Rectal smooth muscle tissue (tissue), 1 donor: ENCODE measurements at regions not wholly inside any gene's neighbourhood (a gene's known extent, or its start where the extent isn't known, plus 50 kb on each side); places are given as distances from the start of the nearest gene placed in this dataset.

Experiments
- H3K27ac ChIP-seq: one replicate; pipeline ENCODE4 v1.7.0; 2013; ENCODE audit warnings: low read depth, low read length, inconsistent platforms
- H3K27me3 ChIP-seq: one replicate; pipeline ENCODE4 v1.7.0; 2013; ENCODE audit warnings: low read length; ENCODE audit not compliant: control insufficient read depth, insufficient read depth
- H3K36me3 ChIP-seq: one replicate; pipeline ENCODE4 v1.7.0; 2013; ENCODE audit warnings: low read length; ENCODE audit not compliant: control insufficient read depth, insufficient read depth
- H3K4me1 ChIP-seq: one replicate; pipeline ENCODE4 v1.7.0; 2013; ENCODE audit warnings: low read length; ENCODE audit not compliant: control insufficient read depth, insufficient read depth
- H3K4me3 ChIP-seq: one replicate; pipeline ENCODE4 v1.7.0; 2013; ENCODE audit warnings: low read length
- H3K9ac ChIP-seq: one replicate; pipeline ENCODE4 v1.7.0; 2013; ENCODE audit warnings: low read length

DNA sequence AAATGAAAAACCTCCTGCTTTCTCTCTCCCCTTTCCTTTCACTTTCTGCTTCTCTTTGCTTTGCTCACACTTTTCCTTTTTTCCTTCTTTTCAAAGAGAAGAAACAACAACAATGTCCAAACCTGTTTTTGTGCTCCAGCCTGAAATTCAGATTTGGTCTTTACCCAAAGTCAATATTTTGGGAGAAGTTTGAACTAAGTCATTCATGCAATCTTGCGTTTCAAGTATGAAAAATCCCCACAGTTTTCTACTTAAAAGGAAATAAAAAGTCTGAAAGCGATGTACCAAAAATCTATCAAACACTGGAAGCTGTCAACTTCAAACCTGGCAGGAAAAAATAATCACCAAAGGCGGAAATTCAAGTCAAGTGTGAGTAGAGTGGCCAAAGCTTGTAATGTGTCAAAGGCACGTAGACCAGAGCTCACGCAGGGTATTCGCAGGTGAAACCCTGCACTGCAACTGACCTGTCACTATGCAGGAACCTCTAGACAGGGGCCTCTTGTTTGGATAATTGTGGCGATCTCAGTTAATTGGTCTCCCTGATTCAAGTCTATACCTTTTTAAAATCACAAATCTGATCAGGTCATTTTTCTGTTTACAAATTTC is 118.8 kb upstream of the GALNT15 start:
- Histone ChIP-seq H3K4me3 (no peak overlapping the region), H3K4me1 (peaks cover 6% of the 10 kb centered on the region), H3K9ac (no peak overlapping the region), H3K27me3 (no peaks in the 10 kb centered on the region), H3K36me3 (no peaks in the 10 kb centered on the region), H3K27ac (peak overlapping the region; percentile 11)

DNA sequence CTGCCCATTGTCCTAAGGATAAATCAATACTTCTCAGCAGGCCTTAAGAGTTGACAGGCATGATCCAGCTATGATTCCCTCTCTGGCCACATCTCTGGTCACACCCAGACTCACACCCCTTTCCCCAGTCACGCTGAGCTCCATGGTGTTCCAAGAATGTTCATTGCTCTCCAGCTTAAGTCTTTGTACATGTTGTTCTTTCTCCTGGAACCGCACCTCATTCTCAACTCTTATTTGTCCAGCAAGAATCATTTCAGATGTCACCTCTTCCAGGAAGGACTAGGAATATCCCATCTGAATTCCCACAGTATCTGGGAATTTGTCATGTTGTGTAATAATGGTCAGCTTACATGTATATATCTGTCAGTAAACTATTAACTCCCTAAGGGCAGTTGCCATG is 118.3 kb upstream of the GALNT15 start:
- H3K27me3 ChIP-seq: no peaks in the 10 kb centered on the region
- no peaks in the 10 kb centered on the region for H3K36me3 ChIP-seq
- no peak overlapping the region for H3K4me3 ChIP-seq
- no peak overlapping the region for H3K27ac ChIP-seq
- H3K9ac ChIP-seq: no peak overlapping the region
- peaks cover 6% of the 10 kb centered on the region for H3K4me1 ChIP-seq

DNA sequence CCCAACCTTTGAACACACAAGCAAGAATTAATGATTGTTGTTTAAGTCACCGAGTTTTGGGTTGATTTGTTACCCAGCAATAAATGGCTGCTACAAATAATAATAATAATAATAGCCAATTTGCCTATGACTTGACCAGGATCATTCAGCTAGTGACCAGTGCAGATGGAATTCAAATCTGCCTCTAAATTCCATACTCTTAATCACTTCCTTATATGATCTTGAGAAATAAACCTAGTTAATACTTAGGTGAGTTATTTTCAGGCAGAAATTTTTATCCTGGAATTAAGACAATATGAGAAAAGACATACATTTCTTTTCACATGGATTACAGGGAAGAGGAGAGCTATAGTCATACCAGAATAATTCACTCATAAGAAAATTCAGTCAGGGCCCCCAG is 116.0 kb upstream of the GALNT15 start:
- H3K27me3 ChIP-seq: no peaks in the 10 kb centered on the region
- no peak overlapping the region for H3K27ac ChIP-seq
- H3K4me1 ChIP-seq: peaks cover 6% of the 10 kb centered on the region
- no peak overlapping the region for H3K9ac ChIP-seq
- no peaks in the 10 kb centered on the region for H3K36me3 ChIP-seq
- no peak overlapping the region for H3K4me3 ChIP-seq

DNA sequence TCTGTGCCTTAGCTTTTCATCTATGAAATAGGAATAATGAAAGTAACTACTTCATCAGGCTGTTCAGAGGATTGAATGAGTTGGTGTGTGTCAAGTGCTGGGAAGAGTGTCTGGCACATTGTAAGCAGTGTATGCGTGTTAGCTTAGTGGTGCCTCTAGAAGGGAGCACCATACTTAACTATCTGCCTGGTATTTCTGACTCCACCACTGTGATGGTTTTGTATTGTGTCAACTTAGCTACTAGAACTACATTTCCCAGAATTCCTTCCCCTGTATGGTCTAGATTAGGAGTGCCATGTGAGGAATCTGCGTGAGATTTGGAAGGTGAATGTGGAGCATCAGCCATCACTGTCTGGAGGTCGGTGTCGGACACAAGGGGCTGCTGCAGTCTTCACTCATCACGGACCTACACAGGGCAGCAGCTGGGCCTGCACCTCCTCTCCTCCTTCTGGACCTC is 115.4 kb upstream of the GALNT15 start:
- Histone ChIP-seq H3K27me3 (no peaks in the 10 kb centered on the region), H3K4me3 (no peak overlapping the region), H3K36me3 (no peaks in the 10 kb centered on the region), H3K27ac (no peak overlapping the region), H3K9ac (no peak overlapping the region), H3K4me1 (peaks cover 6% of the 10 kb centered on the region)

DNA sequence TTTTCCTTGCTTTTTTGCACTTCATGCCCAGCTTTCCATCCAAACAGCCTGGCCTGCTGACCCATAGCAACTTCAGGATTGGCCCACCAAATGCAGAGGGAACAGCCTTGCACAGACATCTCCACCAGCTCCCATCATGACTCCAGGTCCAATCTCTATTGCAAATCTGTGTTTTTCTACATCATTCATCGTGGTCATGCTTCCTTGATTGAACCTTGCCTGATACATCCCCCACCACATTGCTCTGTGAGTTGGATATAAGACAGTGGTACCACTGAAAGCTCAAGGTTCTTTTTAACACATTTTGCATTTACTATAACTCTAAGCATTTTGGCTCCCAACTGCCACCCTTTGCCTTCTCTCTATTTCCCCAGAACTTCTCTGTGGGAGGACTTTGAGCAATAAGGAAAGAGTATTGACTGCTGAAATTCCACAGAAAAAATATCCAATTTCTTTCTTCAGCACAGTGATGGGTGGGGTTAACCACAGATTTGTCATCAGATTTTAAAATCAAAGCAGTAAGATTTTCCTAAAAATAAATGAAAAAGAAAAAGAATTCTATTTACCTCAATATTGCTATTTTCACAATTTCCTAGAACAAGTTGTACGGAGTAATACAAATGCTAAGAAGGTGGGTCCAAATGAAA is 114.6 kb upstream of the GALNT15 start:
- Histone ChIP-seq H3K4me1 (peaks cover 7% of the 10 kb centered on the region), H3K4me3 (no peak overlapping the region), H3K27me3 (no peaks in the 10 kb centered on the region), H3K36me3 (no peaks in the 10 kb centered on the region), H3K27ac (peak overlapping the region; percentile 72), H3K9ac (no peak overlapping the region)

DNA sequence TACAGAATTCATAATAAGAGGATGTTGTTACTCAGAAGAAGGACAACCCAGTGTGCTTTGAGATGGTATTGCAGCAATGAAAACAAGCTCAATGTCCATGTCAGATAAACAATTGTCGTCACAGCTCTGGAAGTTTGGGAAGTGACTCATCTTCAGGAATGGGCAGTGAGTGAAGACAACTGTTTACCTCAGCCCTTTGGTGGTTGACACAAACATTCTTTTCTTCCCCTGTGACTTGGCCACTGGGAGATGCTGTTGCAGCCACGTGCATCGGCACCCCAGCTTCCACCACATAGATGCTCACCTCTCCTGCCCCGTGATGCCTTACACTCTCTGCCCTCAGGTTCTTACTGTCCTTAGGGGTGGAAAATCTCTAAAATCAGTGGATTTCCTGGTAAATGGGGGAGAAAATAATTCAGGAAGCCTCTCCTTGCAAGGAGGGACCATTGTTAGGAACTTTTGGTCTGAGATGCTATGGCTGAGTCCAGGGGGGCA is 114.1 kb upstream of the GALNT15 start:
- Histone ChIP-seq H3K36me3 (no peaks in the 10 kb centered on the region), H3K4me3 (no peak overlapping the region), H3K4me1 (peaks cover 11% of the 10 kb centered on the region), H3K9ac (no peak overlapping the region), H3K27me3 (no peaks in the 10 kb centered on the region), H3K27ac (peak overlapping the region; percentile 67)

DNA sequence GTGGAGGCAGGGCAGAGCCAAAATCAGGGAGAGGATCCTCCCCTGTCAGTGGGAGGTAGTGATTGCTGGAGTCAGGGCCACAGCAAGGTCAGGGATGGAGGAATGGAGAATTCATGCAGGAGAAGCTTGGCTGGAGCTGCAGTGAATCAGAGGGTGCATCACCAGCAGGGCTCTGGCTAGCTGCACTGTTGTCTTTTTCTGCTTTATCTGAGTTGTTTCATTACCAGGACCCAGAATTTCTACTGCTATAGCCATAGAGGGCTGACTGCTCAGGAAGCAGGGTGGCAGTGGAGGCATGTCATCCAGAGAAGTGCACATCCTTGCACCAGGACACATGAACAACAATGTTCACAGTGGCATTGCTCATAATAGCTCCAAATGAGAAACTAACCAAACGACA is 113.5 kb upstream of the GALNT15 start:
- peaks cover 11% of the 10 kb centered on the region for H3K4me1 ChIP-seq
- no peaks in the 10 kb centered on the region for H3K27me3 ChIP-seq
- no peak overlapping the region for H3K4me3 ChIP-seq
- H3K27ac ChIP-seq: no peak overlapping the region
- H3K9ac ChIP-seq: no peak overlapping the region
- no peaks in the 10 kb centered on the region for H3K36me3 ChIP-seq

DNA sequence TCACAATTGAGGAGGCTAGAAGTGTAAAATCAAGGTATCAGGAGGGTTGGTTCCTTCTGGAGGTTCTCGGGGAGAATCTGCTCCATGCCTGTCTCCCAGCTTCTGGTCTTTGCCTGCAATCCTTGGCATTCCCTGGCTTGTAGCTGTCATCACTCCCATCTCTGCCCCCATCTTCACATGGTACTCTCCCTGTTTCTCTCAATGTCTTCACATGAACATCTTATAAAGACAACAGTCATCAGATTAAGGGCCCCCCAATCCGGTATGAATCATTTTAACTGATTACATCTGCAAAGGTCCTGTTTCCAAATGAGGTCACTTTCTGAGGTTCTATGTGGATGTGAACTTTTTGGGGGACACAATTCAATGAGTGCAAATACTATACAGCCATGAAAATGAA is 113.0 kb upstream of the GALNT15 start:
- no peak overlapping the region for H3K9ac ChIP-seq
- no peak overlapping the region for H3K27ac ChIP-seq
- H3K4me1 ChIP-seq: peaks cover 11% of the 10 kb centered on the region
- no peaks in the 10 kb centered on the region for H3K27me3 ChIP-seq
- H3K36me3 ChIP-seq: no peaks in the 10 kb centered on the region
- no peak overlapping the region for H3K4me3 ChIP-seq

DNA sequence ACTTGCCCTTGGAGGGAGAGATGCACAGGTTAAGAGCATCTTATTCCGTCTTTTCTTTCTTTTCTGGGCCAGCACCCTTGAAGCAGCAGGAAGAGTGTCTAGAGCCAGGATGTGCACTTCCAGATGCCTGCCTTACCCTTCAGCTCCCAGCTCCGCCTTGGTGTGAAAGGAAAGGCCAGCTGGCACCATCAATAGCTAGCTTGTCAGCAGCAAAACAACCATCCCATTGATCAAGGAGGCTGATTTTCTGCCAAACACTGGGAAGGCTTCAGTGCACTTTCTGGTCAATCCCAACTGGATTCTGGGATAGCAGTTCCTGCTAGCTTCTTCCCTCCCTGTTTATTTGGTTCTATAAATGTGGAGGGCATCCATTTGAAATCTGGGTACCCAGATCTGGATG is 110.9 kb upstream of the GALNT15 start:
- H3K27ac ChIP-seq: peak overlapping the region; percentile 39
- H3K4me1 ChIP-seq: peaks cover 11% of the 10 kb centered on the region

DNA sequence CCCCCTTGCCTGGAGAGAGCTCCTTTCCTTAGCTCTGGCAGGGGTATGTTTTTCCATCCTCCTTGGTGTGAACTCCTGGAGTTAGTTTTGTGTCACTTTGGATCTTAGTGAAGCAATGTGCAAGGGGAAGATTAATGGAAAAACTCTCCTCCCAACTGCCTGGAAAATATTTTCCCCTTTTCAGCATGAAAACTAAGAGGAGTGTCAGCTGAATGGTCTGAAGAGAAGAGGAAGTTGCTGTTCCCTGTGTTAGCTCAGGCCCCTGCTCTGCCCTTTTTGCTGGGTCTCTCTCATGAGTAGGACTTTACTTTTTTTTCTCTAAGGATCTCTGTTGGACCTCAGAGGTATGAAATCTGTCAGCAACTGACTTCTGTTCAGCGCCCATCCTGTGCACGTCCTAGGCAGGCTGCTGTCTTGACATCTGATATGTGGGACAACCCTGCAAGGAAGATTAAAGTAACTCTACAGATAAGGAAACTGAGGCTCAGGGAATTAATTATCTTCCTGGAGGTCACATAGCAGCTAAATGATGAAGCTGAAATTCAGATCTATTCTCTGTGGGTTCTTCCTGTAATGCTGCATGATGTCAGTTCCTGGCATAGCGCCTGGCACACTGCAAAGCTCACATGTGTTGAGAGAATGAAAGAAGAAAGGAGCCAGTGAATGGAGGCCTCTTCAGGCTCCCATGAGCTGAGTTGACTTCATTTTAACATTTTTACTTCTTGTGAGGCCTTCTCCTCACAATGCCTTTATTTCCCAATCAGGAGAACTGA is 109.7 kb upstream of the GALNT15 start:
- Histone ChIP-seq H3K4me1 (peaks cover 16% of the 10 kb centered on the region), H3K27me3 (no peaks in the 10 kb centered on the region), H3K4me3 (no peak overlapping the region), H3K27ac (peak overlapping the region; percentile 64), H3K36me3 (no peaks in the 10 kb centered on the region), H3K9ac (no peak overlapping the region)

More for the DNA sequence above, 110.9 kb upstream of the GALNT15 start:
- H3K27me3 ChIP-seq: no peaks in the 10 kb centered on the region
- no peak overlapping the region for H3K4me3 ChIP-seq
- H3K9ac ChIP-seq: no peak overlapping the region
- H3K36me3 ChIP-seq: no peaks in the 10 kb centered on the region

DNA sequence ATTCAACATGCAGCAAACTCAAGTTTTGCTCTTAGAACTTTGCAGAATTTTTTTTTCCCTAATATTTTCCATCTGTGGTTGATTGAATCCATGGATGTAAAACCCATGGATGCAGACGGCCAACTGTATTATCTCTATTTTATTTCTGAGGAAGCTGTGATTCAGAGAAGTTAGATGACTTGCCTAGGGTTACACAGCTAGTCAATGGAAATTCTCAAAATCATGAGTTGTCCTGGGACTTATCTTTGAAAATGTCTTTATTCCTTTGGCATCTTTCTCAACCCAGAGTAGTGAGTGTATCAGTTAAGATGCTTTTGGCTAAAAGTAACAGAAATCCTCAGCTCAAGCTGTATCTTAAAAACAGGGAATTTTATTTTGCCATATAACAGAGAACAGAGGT is 107.9 kb upstream of the GALNT15 start:
- no peak overlapping the region for H3K4me3 ChIP-seq
- no peaks in the 10 kb centered on the region for H3K36me3 ChIP-seq
- H3K27ac ChIP-seq: no peak overlapping the region
- no peak overlapping the region for H3K9ac ChIP-seq
- H3K4me1 ChIP-seq: peaks cover 10% of the 10 kb centered on the region
- H3K27me3 ChIP-seq: no peaks in the 10 kb centered on the region

DNA sequence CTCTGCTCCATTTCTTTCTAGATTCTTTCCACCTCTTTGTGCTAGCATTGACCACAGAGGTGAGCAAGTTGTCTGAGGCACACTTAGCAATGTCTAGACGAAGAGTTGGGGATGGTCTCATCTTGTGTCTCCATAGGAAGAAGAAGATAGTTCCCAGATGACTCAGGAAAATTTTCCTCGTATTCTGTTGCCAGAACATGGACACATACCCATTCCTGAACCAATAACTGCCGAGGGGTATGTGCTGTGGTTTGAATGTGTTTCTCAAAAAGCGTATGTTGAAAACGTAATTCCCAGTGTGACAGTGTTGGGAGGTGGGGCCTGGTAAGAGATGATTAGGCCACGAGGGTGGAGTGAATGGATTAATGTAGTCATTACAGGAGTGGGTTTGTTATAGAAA is 107.5 kb upstream of the GALNT15 start:
- Histone ChIP-seq H3K27me3 (no peaks in the 10 kb centered on the region), H3K9ac (no peak overlapping the region), H3K27ac (no peak overlapping the region), H3K36me3 (no peaks in the 10 kb centered on the region), H3K4me3 (no peak overlapping the region), H3K4me1 (peaks cover 10% of the 10 kb centered on the region)
